ENCODE measurements at regions not wholly inside any gene's neighbourhood (a gene's known extent, or its start where the extent isn't known, plus 50 kb on each side); places are given as distances from the start of the nearest gene placed in this dataset.
"Not testable (repeated sequence)": the region's sequence is repeated elsewhere in the genome, so short reads cannot be mapped to it uniquely, and the experiment has no call there.

DNA sequence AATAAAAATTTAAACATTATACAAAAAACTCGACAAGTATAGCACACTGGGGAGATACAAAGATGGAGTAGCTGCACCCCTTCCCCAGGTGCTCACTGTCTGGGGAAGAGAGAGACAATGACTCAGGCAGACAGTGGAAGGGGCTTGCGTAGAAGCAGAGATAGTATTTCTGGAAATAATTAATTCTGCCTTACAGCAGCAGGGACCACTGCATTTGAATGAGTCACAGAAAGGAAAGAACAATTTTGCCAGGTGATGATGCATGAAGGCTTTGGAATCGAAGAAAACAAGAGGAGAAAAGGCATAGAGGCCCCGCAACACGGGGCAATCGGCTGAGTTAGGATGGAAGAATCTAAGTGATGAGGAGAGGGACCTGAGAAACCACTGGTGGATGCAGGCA, 447.4 kb downstream of the EFNB2 start:
- no peaks in the 10 kb centered on the region for H3K27me3 ChIP-seq (replicated peaks in 1 of 2; ENCODE audit: control insufficient read depth in 2 of 2, extremely low read depth in 1 of 2, insufficient read depth in 2 of 2, low read length in 1 of 2)
- ChIA-PET CTCF (no interaction called here), POLR2A (no interaction called here)
- H3K9me3 ChIP-seq = no peaks in the 10 kb centered on the region
- DNase-seq (no peak), ATAC-seq (replicated peaks in 1 of 4) (no peak)
- H3K4me3 ChIP-seq (ENCODE audit: control insufficient read depth in 1 of 2, extremely low read depth in 1 of 2, low read length in 1 of 2) = no peak overlapping the region
- H3K36me3 ChIP-seq (ENCODE audit: control insufficient read depth in 2 of 2, extremely low read depth in 1 of 2, insufficient read depth in 1 of 2, low read length in 1 of 2) = no peaks in the 10 kb centered on the region
- no peak overlapping the region for H3K27ac Mint-ChIP-seq
- H3K4me3 Mint-ChIP-seq = no peak overlapping the region
- no peak overlapping the region for H3K27ac ChIP-seq (ENCODE audit: low read length)
- no peaks in the 10 kb centered on the region for H3K9me3 Mint-ChIP-seq
- H3K27me3 Mint-ChIP-seq = no peaks in the 10 kb centered on the region
- no peaks in the 10 kb centered on the region for H3K4me1 ChIP-seq (ENCODE audit: control insufficient read depth in 1 of 2, extremely low read depth in 1 of 2, insufficient read depth in 2 of 2, low read length in 2 of 2)
- no peaks in the 10 kb centered on the region for H3K4me1 Mint-ChIP-seq
- 86% methylated on average over 4 of the region's 6 CpGs for WGBS (ENCODE audit: insufficient coverage)
- H3K36me3 Mint-ChIP-seq = no peaks in the 10 kb centered on the region

DNA sequence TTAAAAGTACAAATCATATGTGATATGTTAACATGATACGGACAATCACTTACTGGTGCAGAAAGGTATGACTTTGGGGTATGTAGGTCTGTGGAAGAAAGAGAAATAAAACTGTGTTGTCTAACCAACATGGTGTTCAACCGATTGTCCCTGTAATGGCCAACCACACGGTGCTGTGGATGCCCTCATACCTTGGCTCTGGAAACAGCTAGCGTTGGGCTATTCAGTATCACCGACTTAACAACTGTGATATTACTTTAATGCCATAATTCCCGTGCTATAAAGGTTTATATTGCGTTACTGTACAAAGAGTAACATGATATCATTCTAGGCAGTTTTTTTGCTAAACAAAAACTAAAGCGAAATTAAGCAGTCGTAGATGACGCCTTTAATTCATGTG, 448.3 kb downstream of the EFNB2 start:
- no peaks in the 10 kb centered on the region for H3K27me3 Mint-ChIP-seq
- H3K36me3 Mint-ChIP-seq = no peaks in the 10 kb centered on the region
- no peak overlapping the region for H3K27ac Mint-ChIP-seq
- no peak for ATAC-seq (replicated peaks in 1 of 4)
- H3K4me3 Mint-ChIP-seq = no peak overlapping the region
- Histone ChIP-seq H3K9me3 (no peaks in the 10 kb centered on the region), H3K27ac (ENCODE audit: low read length) (no peak overlapping the region), H3K4me3 (ENCODE audit: control insufficient read depth in 1 of 2, extremely low read depth in 1 of 2, low read length in 1 of 2) (no peak overlapping the region), H3K4me1 (ENCODE audit: control insufficient read depth in 1 of 2, extremely low read depth in 1 of 2, insufficient read depth in 2 of 2, low read length in 2 of 2) (no peaks in the 10 kb centered on the region), H3K27me3 (replicated peaks in 1 of 2; ENCODE audit: control insufficient read depth in 2 of 2, extremely low read depth in 1 of 2, insufficient read depth in 2 of 2, low read length in 1 of 2) (no peaks in the 10 kb centered on the region), H3K36me3 (ENCODE audit: control insufficient read depth in 2 of 2, extremely low read depth in 1 of 2, insufficient read depth in 1 of 2, low read length in 1 of 2) (no peaks in the 10 kb centered on the region)
- DNase-seq = no peak
- no peaks in the 10 kb centered on the region for H3K9me3 Mint-ChIP-seq
- 81% methylated on average over 6 of the region's 10 CpGs for WGBS (ENCODE audit: insufficient coverage)
- ChIA-PET POLR2A (no interaction called here), CTCF (no interaction called here)
- H3K4me1 Mint-ChIP-seq = no peaks in the 10 kb centered on the region

- WGBS (ENCODE audit: insufficient coverage) = 33% methylated on average over 1 of the region's 3 CpGs
- ChIA-PET CTCF (interaction anchor here in 1 of 2 donors (0.6 kb wide), 2 partner anchors 10 to 14 kb away, joined by 3 to 4 read pairs; no protein-coding TSS in a partner anchor), POLR2A (no interaction called here)
- no peak overlapping the region for H3K4me3 Mint-ChIP-seq
- no peaks in the 10 kb centered on the region for H3K9me3 ChIP-seq
- H3K27ac Mint-ChIP-seq = no peak overlapping the region
- ATAC-seq (replicated peaks in 1 of 4) = no peak
- no peak overlapping the region for H3K27ac ChIP-seq (ENCODE audit: low read length)
- no peaks in the 10 kb centered on the region for H3K4me1 Mint-ChIP-seq
- H3K27me3 ChIP-seq (replicated peaks in 1 of 2; ENCODE audit: control insufficient read depth in 2 of 2, extremely low read depth in 1 of 2, insufficient read depth in 2 of 2, low read length in 1 of 2) = no peaks in the 10 kb centered on the region
- H3K9me3 Mint-ChIP-seq = peaks cover 3 to 4% (median 3%) of the 10 kb centered on the region in 3 donors
- DNase-seq = no peak
- no peaks in the 10 kb centered on the region for H3K36me3 ChIP-seq (ENCODE audit: control insufficient read depth in 2 of 2, extremely low read depth in 1 of 2, insufficient read depth in 1 of 2, low read length in 1 of 2)
- H3K4me3 ChIP-seq (ENCODE audit: control insufficient read depth in 1 of 2, extremely low read depth in 1 of 2, low read length in 1 of 2) = no peak overlapping the region
- H3K36me3 Mint-ChIP-seq = no peaks in the 10 kb centered on the region
- no peaks in the 10 kb centered on the region for H3K27me3 Mint-ChIP-seq
- H3K4me1 ChIP-seq (ENCODE audit: control insufficient read depth in 1 of 2, extremely low read depth in 1 of 2, insufficient read depth in 2 of 2, low read length in 2 of 2) = no peaks in the 10 kb centered on the region
Observed at GRCh38 chr13:106083620-106084350, 451.7 kb downstream of the EFNB2 start.

GRCh38 chr13:106081221-106081620, 454.2 kb downstream of the EFNB2 start:
- H3K9me3 Mint-ChIP-seq; H3K4me3 ChIP-seq (ENCODE audit: control insufficient read depth in 1 of 2, extremely low read depth in 1 of 2, low read length in 1 of 2); H3K9me3 ChIP-seq; POLR2A ChIA-PET; H3K27ac Mint-ChIP-seq; H3K27ac ChIP-seq (ENCODE audit: low read length); H3K4me1 Mint-ChIP-seq; ATAC-seq (replicated peaks in 1 of 4); H3K36me3 ChIP-seq (ENCODE audit: control insufficient read depth in 2 of 2, extremely low read depth in 1 of 2, insufficient read depth in 1 of 2, low read length in 1 of 2); H3K4me1 ChIP-seq (ENCODE audit: control insufficient read depth in 1 of 2, extremely low read depth in 1 of 2, insufficient read depth in 2 of 2, low read length in 2 of 2); H3K27me3 Mint-ChIP-seq; H3K36me3 Mint-ChIP-seq; H3K27me3 ChIP-seq (replicated peaks in 1 of 2; ENCODE audit: control insufficient read depth in 2 of 2, extremely low read depth in 1 of 2, insufficient read depth in 2 of 2, low read length in 1 of 2); H3K4me3 Mint-ChIP-seq; CTCF ChIA-PET; DNase-seq: not testable (repeated sequence)
- 100% methylated on average over 3 of the region's 6 CpGs for WGBS (ENCODE audit: insufficient coverage)

- H3K4me1 Mint-ChIP-seq = no peaks in the 10 kb centered on the region
- DNase-seq = no peak
- no peaks in the 10 kb centered on the region for H3K27me3 ChIP-seq (replicated peaks in 1 of 2; ENCODE audit: control insufficient read depth in 2 of 2, extremely low read depth in 1 of 2, insufficient read depth in 2 of 2, low read length in 1 of 2)
- no peaks in the 10 kb centered on the region for H3K9me3 ChIP-seq
- no peaks in the 10 kb centered on the region for H3K36me3 ChIP-seq (ENCODE audit: control insufficient read depth in 2 of 2, extremely low read depth in 1 of 2, insufficient read depth in 1 of 2, low read length in 1 of 2)
- ATAC-seq (replicated peaks in 1 of 4) = no peak
- no peak overlapping the region for H3K27ac Mint-ChIP-seq
- ChIA-PET POLR2A (no interaction called here), CTCF (no interaction called here)
- H3K36me3 Mint-ChIP-seq = no peaks in the 10 kb centered on the region
- no peak overlapping the region for H3K4me3 Mint-ChIP-seq
- WGBS (ENCODE audit: insufficient coverage) = no CpG with 5 or more reads among the region's 1 CpG
- no peaks in the 10 kb centered on the region for H3K4me1 ChIP-seq (ENCODE audit: control insufficient read depth in 1 of 2, extremely low read depth in 1 of 2, insufficient read depth in 2 of 2, low read length in 2 of 2)
- no peak overlapping the region for H3K27ac ChIP-seq (ENCODE audit: low read length)
- peaks cover 0 to 10% of the 10 kb centered on the region in 2 donors for H3K27me3 Mint-ChIP-seq
- H3K4me3 ChIP-seq (ENCODE audit: control insufficient read depth in 1 of 2, extremely low read depth in 1 of 2, low read length in 1 of 2) = no peak overlapping the region
- H3K9me3 Mint-ChIP-seq = peaks cover 3 to 4% (median 3%) of the 10 kb centered on the region in 3 donors
Observed at GRCh38 chr13:106078191-106078590, 457.3 kb downstream of the EFNB2 start.

GRCh38 chr13:106077017-106077416, 458.4 kb downstream of the EFNB2 start:
- Mint-ChIP-seq H3K4me3 (no peak overlapping the region), H3K27ac (no peak overlapping the region), H3K36me3 (no peaks in the 10 kb centered on the region), H3K9me3 (peaks cover 3 to 4% (median 3%) of the 10 kb centered on the region in 3 donors), H3K4me1 (no peaks in the 10 kb centered on the region), H3K27me3 (peaks cover 0 to 10% of the 10 kb centered on the region in 2 donors)
- no peaks in the 10 kb centered on the region for H3K9me3 ChIP-seq
- CTCF ChIA-PET = no interaction called here
- no peak overlapping the region for H3K27ac ChIP-seq (ENCODE audit: low read length)
- H3K4me1 ChIP-seq (ENCODE audit: control insufficient read depth in 1 of 2, extremely low read depth in 1 of 2, insufficient read depth in 2 of 2, low read length in 2 of 2) = no peaks in the 10 kb centered on the region
- no peak for DNase-seq
- no peaks in the 10 kb centered on the region for H3K27me3 ChIP-seq (replicated peaks in 1 of 2; ENCODE audit: control insufficient read depth in 2 of 2, extremely low read depth in 1 of 2, insufficient read depth in 2 of 2, low read length in 1 of 2)
- POLR2A ChIA-PET = no interaction called here
- no CpG with 5 or more reads among the region's 1 CpG for WGBS (ENCODE audit: insufficient coverage)
- no peak overlapping the region for H3K4me3 ChIP-seq (ENCODE audit: control insufficient read depth in 1 of 2, extremely low read depth in 1 of 2, low read length in 1 of 2)
- no peaks in the 10 kb centered on the region for H3K36me3 ChIP-seq (ENCODE audit: control insufficient read depth in 2 of 2, extremely low read depth in 1 of 2, insufficient read depth in 1 of 2, low read length in 1 of 2)
- no peak for ATAC-seq (replicated peaks in 1 of 4)

DNA sequence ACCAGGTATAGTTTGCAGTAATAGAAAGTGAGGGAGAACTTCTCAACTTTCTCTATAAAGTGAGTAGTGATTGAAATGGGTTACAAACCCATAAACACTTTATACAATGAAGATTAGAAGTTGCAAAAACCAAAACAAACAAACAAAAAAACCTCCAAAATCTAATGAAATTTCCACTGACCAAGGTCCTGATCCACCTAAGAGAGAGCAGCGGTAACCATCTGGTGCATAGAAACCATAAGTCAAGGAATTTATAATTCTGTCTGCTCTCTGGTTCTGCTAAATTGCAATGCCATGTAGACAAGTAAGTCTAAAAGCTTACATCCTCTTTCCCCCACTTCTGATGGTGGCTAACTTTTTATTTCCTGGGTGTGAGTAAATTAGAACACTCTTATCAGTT, 463.4 kb downstream of the EFNB2 start:
- no peak for DNase-seq
- ATAC-seq (replicated peaks in 1 of 4) = no peak
- H3K36me3 ChIP-seq (ENCODE audit: control insufficient read depth in 2 of 2, extremely low read depth in 1 of 2, insufficient read depth in 1 of 2, low read length in 1 of 2) = no peaks in the 10 kb centered on the region
- H3K4me3 ChIP-seq (ENCODE audit: control insufficient read depth in 1 of 2, extremely low read depth in 1 of 2, low read length in 1 of 2) = no peak overlapping the region
- no peak overlapping the region for H3K27ac ChIP-seq (ENCODE audit: low read length)
- no CpG with 5 or more reads among the region's 1 CpG for WGBS (ENCODE audit: insufficient coverage)
- no peaks in the 10 kb centered on the region for H3K36me3 Mint-ChIP-seq
- H3K27ac Mint-ChIP-seq = no peak overlapping the region
- no peak overlapping the region for H3K4me3 Mint-ChIP-seq
- H3K4me1 ChIP-seq (ENCODE audit: control insufficient read depth in 1 of 2, extremely low read depth in 1 of 2, insufficient read depth in 2 of 2, low read length in 2 of 2) = no peaks in the 10 kb centered on the region
- no peaks in the 10 kb centered on the region for H3K27me3 ChIP-seq (replicated peaks in 1 of 2; ENCODE audit: control insufficient read depth in 2 of 2, extremely low read depth in 1 of 2, insufficient read depth in 2 of 2, low read length in 1 of 2)
- no peaks in the 10 kb centered on the region for H3K4me1 Mint-ChIP-seq
- H3K9me3 ChIP-seq = no peaks in the 10 kb centered on the region
- H3K27me3 Mint-ChIP-seq = peaks cover 0 to 6% of the 10 kb centered on the region in 2 donors
- no peaks in the 10 kb centered on the region for H3K9me3 Mint-ChIP-seq
- CTCF ChIA-PET = no interaction called here
- POLR2A ChIA-PET = no interaction called here
